Endothelial cell of umbilical vein (primary cell): ENCODE measurements at regions not wholly inside any gene's neighbourhood (a gene's known extent, or its start where the extent isn't known, plus 50 kb on each side); places are given as distances from the start of the nearest gene placed in this dataset.
"Not testable (repeated sequence)": the region's sequence is repeated elsewhere in the genome, so short reads cannot be mapped to it uniquely, and the experiment has no call there.

Experiments used
- EZH2 ChIP-seq: IDR thresholded peaks from 2 replicates; pipeline ENCODE4 v1.6.1; 2012; ENCODE audit warnings: borderline replicate concordance, low read depth, mild to moderate bottlenecking, moderate library complexity, low read length, inconsistent platforms; ENCODE audit not compliant: severe bottlenecking
- POLR2AphosphoS5 ChIP-seq: IDR thresholded peaks from 2 replicates; pipeline ENCODE4 v1.6.1; 2012; ENCODE audit warnings: low read depth, mild to moderate bottlenecking, control low read depth, low read length, moderate library complexity; ENCODE audit not compliant: insufficient read depth
- TF ChIP-seq, protein P1 (sequence below), 2 donors: IDR thresholded peaks; 1 replicate in 1 of 2; 2 replicates in 1 of 2; pipeline ENCODE4 v1.5.1; 2011; ENCODE audit warnings: low read length in 2 of 2, mild to moderate bottlenecking in 2 of 2, moderate library complexity in 2 of 2, control low read depth in 1 of 2, inconsistent platforms in 1 of 2, low read depth in 1 of 2; ENCODE audit not compliant: insufficient read depth in 1 of 2; ENCODE audit errors: extremely low read depth in 1 of 2

DNA sequence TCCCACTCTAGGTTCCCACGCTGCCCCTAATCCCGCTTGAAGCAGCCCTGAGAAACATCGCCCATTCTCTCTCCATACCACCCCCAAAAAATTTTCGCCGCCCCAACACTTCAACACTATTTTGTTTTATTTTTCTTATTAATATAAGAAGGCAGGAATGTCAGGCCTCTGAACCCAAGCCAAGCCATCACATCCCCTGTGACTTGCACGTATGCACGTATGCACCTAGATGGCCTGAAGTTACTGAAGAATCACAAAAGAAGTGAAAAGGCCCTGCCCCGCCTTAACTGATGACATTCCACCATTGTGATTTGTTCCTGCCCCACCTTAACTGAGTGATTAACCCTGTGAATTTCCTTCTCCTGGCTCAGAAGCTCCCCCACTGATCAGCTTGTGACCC, 229.1 kb upstream of the DUSP10 start:
- TF ChIP-seq, protein P1, sequence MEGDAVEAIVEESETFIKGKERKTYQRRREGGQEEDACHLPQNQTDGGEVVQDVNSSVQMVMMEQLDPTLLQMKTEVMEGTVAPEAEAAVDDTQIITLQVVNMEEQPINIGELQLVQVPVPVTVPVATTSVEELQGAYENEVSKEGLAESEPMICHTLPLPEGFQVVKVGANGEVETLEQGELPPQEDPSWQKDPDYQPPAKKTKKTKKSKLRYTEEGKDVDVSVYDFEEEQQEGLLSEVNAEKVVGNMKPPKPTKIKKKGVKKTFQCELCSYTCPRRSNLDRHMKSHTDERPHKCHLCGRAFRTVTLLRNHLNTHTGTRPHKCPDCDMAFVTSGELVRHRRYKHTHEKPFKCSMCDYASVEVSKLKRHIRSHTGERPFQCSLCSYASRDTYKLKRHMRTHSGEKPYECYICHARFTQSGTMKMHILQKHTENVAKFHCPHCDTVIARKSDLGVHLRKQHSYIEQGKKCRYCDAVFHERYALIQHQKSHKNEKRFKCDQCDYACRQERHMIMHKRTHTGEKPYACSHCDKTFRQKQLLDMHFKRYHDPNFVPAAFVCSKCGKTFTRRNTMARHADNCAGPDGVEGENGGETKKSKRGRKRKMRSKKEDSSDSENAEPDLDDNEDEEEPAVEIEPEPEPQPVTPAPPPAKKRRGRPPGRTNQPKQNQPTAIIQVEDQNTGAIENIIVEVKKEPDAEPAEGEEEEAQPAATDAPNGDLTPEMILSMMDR (IDR thresholded peaks at IDR 0.05; ENCODE audit: extremely low read depth in 1 of 2, insufficient read depth in 1 of 2, low read depth in 1 of 2, low read length in 2 of 2): not testable (repeated sequence)
- not testable (repeated sequence) for TF ChIP-seq POLR2AphosphoS5, EZH2
